ENCODE measurements at regions not wholly inside any gene's neighbourhood (a gene's known extent, or its start where the extent isn't known, plus 50 kb on each side); places are given as distances from the start of the nearest gene placed in this dataset.

DNA sequence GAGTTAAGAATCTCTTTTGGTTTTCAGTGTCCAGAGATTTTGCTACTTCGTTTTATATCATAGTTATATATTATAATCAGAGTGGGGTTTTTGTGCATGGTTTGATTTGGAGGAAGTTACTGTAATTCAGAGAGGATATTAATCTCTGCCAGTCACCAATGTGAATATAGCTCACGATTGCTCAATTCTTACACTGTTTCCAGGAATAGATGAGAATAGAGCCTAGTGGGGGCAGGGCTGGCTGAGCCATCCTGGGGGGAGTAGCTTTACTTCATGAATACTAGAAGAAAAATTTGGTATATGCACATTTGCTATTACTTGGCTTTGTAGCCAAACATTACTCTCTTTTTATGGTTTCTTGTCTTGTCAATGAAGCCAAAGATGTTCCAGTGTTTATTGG is 60.9 kb upstream of the TRPC3 start:
- no peak overlapping the region for H3K4me3 ChIP-seq
- no peaks in the 10 kb centered on the region for H3K36me3 ChIP-seq (replicated peaks in 1 of 2)
- peak in 1 of 7 donors; percentile 4 for DNase-seq
- no peaks in the 10 kb centered on the region for H3K27me3 ChIP-seq
- H3K4me1 ChIP-seq (replicated peaks in 1 of 2), result no peaks in the 10 kb centered on the region
- no peak overlapping the region for H3K27ac ChIP-seq
- no peaks in the 10 kb centered on the region for H3K9me3 ChIP-seq (replicated peaks in 1 of 3)
- intact Hi-C loops (cut with DNase I), result no loop called here
- no peak for TF ChIP-seq POLR2A (IDR thresholded peaks at IDR 0.05)
- TF ChIP-seq, protein P1, sequence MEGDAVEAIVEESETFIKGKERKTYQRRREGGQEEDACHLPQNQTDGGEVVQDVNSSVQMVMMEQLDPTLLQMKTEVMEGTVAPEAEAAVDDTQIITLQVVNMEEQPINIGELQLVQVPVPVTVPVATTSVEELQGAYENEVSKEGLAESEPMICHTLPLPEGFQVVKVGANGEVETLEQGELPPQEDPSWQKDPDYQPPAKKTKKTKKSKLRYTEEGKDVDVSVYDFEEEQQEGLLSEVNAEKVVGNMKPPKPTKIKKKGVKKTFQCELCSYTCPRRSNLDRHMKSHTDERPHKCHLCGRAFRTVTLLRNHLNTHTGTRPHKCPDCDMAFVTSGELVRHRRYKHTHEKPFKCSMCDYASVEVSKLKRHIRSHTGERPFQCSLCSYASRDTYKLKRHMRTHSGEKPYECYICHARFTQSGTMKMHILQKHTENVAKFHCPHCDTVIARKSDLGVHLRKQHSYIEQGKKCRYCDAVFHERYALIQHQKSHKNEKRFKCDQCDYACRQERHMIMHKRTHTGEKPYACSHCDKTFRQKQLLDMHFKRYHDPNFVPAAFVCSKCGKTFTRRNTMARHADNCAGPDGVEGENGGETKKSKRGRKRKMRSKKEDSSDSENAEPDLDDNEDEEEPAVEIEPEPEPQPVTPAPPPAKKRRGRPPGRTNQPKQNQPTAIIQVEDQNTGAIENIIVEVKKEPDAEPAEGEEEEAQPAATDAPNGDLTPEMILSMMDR (IDR thresholded peaks at IDR 0.05), result no peak
- 37 to 47% (median 40%) methylated on average over 2 of the region's 2 CpGs for WGBS, 4 donors

DNA sequence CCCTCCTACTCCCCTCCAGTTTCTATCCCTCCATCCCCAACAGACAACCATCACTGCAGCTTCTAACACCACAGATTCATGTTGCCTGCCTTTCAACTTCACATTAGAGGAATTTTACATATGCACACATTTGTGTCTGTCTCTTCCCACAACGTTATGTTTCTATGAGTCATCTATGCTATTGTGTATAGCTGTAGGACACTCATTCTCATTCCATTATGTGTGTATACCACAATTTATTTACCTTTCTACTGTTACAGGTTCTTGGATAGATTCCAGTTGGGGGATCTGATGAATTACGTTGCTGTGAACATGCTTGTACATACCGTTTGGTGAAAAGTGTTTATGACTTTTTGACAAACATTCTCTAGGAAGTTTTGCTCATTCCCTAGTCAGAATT is 58.8 kb upstream of the TRPC3 start:
- Histone ChIP-seq H3K4me1 (replicated peaks in 1 of 2) (no peaks in the 10 kb centered on the region), H3K9me3 (replicated peaks in 1 of 3) (no peaks in the 10 kb centered on the region), H3K4me3 (no peak overlapping the region), H3K27ac (no peak overlapping the region), H3K36me3 (replicated peaks in 1 of 2) (no peaks in the 10 kb centered on the region), H3K27me3 (no peaks in the 10 kb centered on the region)
- DNase-seq, result no peak
- TF ChIP-seq POLR2A (IDR thresholded peaks at IDR 0.05), result no peak
- TF ChIP-seq, protein P1 (IDR thresholded peaks at IDR 0.05), result no peak
- intact Hi-C loops (cut with DNase I), result no loop called here
- 63 to 72% (median 68%) methylated on average over 3 of the region's 3 CpGs for WGBS, 4 donors

DNA sequence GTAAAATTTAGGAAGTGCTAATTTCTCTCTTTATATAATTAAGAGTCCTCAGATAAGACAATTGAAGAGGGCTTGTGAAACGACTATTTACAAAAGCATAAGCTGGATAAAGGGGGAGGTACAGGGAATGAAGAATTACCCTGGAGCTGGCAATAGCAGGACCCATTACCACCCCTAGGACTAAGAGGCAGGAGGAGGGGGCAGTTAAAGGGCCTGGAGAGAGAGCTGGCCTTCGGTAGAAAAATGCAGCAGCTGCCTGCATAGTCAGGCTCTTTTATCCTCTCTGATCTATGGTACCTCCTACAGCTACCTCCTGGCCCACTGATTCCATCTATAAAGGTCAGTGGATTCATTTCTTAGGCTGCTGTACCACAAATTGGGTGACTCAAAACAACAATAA is 57.7 kb upstream of the TRPC3 start:
- Histone ChIP-seq H3K4me1 (replicated peaks in 1 of 2) (no peaks in the 10 kb centered on the region), H3K27ac (no peak overlapping the region), H3K4me3 (no peak overlapping the region), H3K36me3 (replicated peaks in 1 of 2) (no peaks in the 10 kb centered on the region), H3K9me3 (replicated peaks in 1 of 3) (no peaks in the 10 kb centered on the region), H3K27me3 (no peaks in the 10 kb centered on the region)
- intact Hi-C loops (cut with DNase I), result no loop called here
- TF ChIP-seq POLR2A (IDR thresholded peaks at IDR 0.05), result no peak
- TF ChIP-seq, protein P1 (IDR thresholded peaks at IDR 0.05), result no peak
- DNase-seq, result no peak
- WGBS, 4 donors, result 34 to 50% (median 46%) methylated on average over 2 of the region's 2 CpGs

DNA sequence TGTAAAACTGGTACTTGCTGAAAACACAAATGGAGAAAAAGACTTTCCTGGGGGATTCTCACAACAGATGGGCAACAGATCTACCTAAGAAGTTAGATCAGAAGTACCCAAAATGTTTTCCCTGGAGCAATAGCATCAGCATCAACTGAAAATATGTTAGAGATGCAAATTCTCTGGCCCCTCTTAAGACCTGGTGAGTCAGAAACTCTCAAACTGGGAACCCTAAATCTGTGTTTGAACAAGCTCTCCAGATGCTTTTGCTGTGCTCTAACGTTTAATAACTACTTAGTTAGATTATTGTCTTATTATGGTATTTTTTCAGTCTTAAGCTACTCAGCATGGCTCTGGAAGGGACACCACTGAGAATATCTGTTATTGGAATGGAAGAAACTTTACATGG is 55.2 kb upstream of the TRPC3 start:
- WGBS, 4 donors, result 41 to 73% (median 45%) methylated on average over 1 of the region's 1 CpG
- no peaks in the 10 kb centered on the region for H3K27me3 ChIP-seq

More for the DNA sequence above, 55.2 kb upstream of the TRPC3 start:
- no peaks in the 10 kb centered on the region for H3K36me3 ChIP-seq (replicated peaks in 1 of 2)
- H3K9me3 ChIP-seq (replicated peaks in 1 of 3), result no peaks in the 10 kb centered on the region
- no peak overlapping the region for H3K27ac ChIP-seq
- TF ChIP-seq, protein P1 (IDR thresholded peaks at IDR 0.05), result no peak
- no peak for TF ChIP-seq POLR2A (IDR thresholded peaks at IDR 0.05)
- DNase-seq, result no peak
- intact Hi-C loops (cut with DNase I), result no loop called here
- no peaks in the 10 kb centered on the region for H3K4me1 ChIP-seq (replicated peaks in 1 of 2)
- no peak overlapping the region for H3K4me3 ChIP-seq
